Esophagus muscularis mucosa (tissue), 4 donors: ENCODE measurements at regions not wholly inside any gene's neighbourhood (a gene's known extent, or its start where the extent isn't known, plus 50 kb on each side); places are given as distances from the start of the nearest gene placed in this dataset.

ENCODE experiments used
- EP300 ChIP-seq: sonication (generic); formaldehyde crosslinking; IDR thresholded peaks from one replicate; pipeline ENCODE4 v1.6.1; 2017; ENCODE audit warnings: antibody characterized with exemption
- POLR2A ChIP-seq: fragments of 450-650 bp; IDR thresholded peaks from one replicate; pipeline ENCODE4 v1.6.1; 2017; ENCODE audit warnings: antibody characterized with exemption, moderate library complexity, mild to moderate bottlenecking, low read depth
- TF ChIP-seq, protein P1 (sequence below), 3 experiments: fragments of 200-600 bp in 2 of 3; fragments of 450-650 bp in 1 of 3; sonication (generic) in 2 of 3; IDR thresholded peaks; one replicate each; pipeline ENCODE4 v1.5.1; 2017 to 2019; ENCODE audit warnings: antibody characterized with exemption in 3 of 3, mild to moderate bottlenecking in 2 of 3, moderate library complexity in 1 of 3

DNA sequence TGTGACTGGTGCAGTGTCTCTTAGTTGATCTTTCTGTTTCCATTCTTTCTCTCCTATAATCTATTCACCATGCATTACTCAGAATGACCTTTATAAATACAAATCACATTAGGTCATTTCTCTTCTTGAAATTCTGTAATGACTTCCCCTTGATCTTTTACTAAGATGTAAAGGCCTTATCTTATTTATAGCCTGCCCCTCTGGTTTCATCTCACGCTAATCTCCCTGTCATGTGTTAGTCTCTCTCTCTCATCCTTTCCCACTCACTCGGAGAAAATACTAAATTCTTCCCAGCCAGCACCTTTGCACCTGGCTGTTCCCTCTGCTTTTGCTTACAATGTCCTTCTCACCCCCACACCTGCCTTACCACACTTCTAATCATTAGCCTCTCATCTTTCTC lies 530.8 kb downstream of the ADCYAP1 start:
- no peak for TF ChIP-seq POLR2A
- TF ChIP-seq, protein P1, sequence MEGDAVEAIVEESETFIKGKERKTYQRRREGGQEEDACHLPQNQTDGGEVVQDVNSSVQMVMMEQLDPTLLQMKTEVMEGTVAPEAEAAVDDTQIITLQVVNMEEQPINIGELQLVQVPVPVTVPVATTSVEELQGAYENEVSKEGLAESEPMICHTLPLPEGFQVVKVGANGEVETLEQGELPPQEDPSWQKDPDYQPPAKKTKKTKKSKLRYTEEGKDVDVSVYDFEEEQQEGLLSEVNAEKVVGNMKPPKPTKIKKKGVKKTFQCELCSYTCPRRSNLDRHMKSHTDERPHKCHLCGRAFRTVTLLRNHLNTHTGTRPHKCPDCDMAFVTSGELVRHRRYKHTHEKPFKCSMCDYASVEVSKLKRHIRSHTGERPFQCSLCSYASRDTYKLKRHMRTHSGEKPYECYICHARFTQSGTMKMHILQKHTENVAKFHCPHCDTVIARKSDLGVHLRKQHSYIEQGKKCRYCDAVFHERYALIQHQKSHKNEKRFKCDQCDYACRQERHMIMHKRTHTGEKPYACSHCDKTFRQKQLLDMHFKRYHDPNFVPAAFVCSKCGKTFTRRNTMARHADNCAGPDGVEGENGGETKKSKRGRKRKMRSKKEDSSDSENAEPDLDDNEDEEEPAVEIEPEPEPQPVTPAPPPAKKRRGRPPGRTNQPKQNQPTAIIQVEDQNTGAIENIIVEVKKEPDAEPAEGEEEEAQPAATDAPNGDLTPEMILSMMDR (IDR thresholded peaks at IDR 0.05), result no peak
- TF ChIP-seq EP300, result no peak
